Hematopoietic multipotent progenitor cell (in vitro differentiated cells): ENCODE measurements at regions not wholly inside any gene's neighbourhood (a gene's known extent, or its start where the extent isn't known, plus 50 kb on each side); places are given as distances from the start of the nearest gene placed in this dataset.
A peak's percentile ranks its signal among the peaks of the same experiment; 100 is the strongest.

Experiments used
- DNase-seq, 3 donors: peaks; one replicate each; pipeline ENCODE4 v3.0.0-alpha.2; 2011 to 2015; ENCODE audit warnings: low read depth in 2 of 3, low spot score in 2 of 3

DNA sequence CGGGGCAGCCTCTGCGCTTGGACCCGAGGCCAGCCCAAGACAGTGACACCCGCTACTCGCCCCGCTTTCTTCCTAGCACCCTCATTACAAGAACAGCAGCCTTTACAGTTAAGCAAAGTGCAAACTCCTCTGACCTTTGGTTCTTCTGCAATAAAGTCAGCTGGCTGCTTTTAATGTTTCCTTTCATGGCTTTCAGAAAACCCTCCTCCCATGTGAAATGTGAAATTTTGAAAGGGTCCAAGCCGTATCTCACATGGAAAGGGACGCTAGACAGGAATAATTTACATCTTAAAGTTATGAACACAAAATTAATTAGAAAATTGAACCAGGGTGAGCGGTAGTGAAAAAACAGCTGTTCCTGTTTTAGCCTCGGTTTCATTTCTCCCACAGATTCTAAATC is 520.1 kb upstream of the FRG1 start:
- DNase-seq, result no peak

DNA sequence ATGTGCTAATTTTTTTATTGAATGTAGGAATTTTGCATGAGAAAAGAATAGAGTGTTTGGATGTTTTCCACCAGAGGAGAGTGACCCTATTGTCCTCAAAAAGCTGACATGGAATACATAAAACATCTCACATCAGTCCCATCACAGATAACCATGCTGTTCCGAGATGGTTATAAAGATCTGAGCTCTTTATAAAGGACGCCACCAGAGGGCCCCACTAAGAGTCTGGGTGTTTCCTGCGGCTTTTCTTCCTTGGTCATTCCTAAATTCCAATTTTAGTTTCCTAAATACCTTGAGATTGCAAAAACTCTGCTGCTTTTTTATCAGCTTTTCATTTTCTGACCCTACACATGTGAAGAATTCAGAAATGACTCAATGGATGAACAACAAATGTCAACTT is 504.5 kb upstream of the FRG1 start:
- DNase-seq, result no peak

DNA sequence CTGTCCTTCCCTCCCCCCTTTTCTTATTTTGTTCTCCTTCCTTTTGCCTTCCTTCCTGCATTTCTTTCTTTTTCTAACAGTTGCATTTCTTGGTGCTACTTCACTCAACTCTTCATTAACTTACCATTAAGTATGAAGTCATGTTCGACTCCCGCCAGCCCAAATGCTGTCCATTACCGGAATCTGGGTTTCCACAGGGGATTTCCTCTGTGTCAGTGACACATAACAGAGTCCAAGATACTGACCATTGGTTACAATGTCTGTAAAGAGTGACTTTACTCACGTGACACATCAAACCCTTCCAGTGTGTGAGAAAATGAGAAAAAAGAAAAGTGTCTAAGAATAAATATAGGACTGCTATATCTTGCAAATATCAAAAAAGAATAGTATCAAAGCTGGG is 500.0 kb upstream of the FRG1 start:
- DNase-seq, result no peak

DNA sequence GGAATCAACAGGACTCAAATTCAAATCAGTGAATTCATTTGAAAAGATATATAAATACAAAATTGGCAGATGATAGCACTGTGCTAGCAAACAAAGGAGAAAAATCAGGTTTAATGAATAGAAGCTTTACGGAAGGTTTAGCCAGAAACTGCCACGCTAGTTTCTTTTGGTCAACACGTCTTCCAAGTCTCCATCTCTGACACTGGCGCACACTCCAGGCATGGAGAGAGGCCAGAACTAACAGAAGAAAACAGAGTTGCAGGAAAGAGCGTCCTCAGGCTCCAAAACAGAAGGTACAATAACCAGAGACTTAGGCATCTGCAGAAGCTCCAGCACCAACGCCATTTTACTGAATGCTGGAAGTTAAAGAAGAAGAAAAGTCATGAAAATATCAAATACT is 497.3 kb upstream of the FRG1 start:
- no peak for DNase-seq

DNA sequence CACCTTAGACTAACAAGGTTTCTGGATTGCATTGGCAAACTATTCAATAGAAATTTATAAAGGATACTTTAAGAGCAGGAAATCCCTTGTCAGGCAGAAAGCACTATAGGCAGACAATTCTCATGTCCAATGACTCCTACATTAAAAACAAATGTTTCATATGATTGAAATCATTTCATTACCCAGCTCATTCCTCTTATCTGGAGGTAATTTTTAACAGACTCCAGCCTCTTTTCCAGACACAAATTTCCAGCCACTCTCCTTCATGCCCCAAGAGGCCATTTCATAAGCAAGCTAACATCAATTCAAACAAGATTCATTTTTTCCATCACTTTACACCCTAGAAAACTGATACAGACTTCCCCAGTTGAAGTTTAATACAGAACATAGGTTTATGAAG is 495.1 kb upstream of the FRG1 start:
- DNase-seq, result no peak

DNA sequence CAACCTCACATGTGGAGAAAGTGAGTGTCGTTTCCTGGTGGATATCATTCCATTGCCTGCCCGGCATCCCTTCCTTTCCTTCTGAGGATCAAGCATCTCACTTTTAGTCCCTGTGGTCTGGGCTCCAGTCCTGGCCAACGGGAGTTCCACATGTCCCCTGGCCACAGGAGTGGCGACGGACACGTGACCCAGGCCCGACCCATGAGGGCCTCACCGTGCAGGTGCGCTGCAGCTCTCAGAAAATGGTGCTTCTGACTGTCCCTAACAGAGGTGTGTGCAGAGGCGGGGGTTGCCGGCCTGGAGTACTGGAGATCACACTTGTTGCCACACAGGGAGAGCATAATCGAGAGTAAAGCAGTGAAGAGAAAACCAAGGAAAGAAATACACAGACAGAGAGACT is 476.9 kb upstream of the FRG1 start:
- no peak for DNase-seq

DNA sequence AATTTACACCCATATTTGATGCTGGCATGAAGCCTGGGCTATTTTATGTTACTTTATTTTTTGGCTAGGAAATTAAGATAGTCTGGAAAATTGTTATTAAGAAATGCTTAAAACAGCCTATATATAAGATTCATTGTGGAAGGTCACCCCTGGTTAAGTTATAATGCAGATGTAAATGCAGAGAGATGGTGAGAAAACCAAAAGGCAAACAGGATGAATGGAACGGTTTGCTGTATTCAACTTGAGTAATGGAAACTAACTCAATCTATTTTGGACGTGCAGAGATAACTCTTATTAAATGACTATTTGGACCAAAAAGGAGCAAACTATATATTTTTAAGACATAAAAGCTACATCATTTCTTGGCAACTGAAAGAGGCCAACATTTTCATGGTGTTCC is 446.3 kb upstream of the FRG1 start:
- DNase-seq, result no peak

DNA sequence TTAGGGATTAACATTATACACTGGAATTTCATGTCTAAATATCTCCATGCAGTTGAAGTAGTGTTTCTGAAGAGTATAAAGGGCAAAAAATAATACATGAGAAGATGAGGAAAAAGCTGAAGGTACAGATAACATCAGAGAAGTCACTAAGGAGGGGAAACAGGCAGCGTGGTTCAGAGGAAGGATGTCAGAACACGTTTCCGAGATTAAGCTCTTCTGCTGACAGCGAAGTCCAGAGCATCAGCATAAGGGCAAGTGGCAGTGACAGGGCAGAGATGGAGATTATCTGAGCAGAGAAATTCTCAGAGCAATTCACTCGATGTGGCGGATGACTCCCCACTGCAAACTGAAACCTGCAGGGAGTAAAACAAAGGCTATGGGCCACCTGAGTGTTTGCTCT is 443.2 kb upstream of the FRG1 start:
- peak in 2 of 3 donors; percentile 21 to 67 for DNase-seq

DNA sequence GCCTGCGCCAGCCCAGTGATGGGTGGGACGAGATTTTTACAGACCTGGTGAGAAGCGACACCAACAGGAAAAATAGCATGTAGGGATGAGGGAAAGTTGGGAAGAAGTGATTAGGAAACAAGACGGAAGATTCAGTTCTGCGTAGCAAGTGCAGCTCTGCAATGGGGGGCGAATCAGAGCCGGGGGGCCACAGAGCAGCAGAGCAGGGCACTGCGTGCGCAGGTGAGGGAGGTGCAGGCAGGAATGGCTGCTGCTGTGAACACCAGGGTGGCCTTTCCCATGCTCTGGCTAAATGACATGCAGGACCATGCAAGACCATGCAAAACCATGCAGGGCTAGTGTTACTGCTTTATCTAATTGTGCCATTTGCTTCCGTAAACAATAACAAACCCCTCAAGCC is 442.7 kb upstream of the FRG1 start:
- no peak for DNase-seq

DNA sequence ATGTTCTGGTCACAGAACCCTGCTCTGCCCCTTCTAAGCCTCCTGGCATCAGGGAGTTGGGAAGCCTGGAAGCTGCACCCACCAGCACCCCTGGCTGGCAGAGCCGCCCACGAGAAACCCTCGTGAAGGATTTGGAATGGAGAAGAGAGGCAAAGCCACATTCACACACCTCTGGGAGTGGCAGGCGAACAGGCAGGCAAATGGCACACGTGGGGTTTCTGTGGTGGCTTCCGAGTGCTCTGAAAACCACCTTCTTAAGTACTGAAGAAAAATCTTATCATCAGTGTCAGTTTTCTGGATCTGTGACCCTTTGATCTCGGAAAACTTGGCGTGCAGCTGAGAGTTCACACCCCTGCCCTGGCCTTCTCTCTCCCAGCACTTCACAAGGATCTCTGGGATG is 442.2 kb upstream of the FRG1 start:
- DNase-seq, result no peak

DNA sequence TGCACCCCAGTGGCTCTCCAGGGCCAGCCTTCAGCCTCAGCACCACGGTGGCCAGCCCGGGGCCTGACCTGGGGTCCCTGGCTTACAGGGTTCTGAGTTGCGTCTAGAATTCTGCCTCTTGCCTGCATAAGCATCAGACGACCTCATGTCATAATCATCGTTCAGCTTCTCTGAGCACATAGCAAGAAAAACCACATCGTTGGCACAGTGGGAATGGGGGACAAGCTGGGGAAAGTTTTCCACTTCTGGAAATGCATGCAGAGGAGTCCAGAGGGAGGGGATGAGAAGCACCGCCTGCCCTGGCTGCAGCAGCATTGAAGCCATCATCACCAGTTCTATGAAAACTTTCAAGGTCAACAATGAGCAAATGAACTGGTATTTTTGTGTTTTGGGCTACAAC is 441.0 kb upstream of the FRG1 start:
- no peak for DNase-seq

DNA sequence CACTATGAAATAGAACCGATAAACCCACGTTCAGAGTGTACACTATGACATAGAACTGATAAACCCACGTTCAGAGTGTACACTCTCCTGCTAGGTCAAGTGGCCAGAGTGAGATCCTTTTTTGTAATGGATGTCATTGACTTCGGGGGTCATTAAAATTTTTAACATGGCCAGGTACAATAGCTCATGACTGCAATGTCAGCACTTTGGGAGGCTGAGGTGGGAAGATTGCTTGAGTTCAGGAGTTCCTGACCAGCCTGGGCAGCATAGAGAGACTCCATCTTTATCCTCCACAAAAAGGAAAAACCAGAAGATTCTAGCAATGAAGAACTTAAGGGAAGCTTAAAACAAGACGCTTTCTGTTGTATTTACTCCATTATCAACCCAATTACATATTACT is 439.7 kb upstream of the FRG1 start:
- no peak for DNase-seq

DNA sequence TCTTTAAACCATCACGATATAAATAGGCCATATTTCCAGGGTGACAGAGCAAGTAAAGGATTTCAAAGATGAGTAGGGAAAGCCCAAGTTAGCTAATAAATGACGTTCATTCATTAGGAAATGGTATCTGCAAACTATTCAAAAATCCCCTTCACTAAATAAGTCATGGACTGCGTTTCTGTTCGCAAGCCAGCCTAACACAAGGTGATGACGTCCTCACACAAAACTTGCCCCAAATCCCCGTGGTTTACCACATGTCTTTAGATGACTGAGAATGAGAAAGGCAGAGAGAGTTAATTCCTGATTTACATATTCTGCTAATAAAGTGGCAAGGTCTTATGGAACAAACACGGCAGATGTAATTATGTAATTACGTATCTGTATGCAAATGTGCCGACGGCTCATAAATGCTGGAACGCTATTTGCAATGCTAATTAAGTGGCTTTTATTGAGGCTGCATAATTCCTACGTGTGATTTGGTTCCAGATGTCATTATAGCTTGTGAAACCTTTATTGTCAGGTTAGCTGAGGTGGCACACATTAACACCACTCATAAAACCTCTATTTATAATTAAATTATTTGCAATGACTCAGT is 437.7 kb upstream of the FRG1 start:
- DNase-seq, result no peak

DNA sequence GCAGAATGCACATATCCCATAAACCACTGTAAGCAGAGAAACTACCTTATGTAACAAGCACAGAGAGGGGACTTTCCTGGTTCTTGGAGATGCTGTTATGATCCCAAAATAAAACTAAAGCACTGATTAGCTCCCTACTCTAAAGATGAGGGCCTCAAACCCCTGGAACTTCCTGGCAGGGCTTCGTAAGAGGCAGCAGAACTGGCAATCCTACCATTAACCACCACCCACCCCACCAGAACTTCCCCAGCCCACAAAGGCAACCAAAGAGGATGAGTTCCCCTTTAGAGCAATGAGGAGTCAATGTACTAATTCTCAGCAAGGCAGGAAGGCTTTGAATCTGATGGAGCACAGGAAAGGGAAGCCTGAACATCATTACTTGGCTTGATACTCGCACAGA is 436.5 kb upstream of the FRG1 start:
- peak in 2 of 3 donors; percentile 2 to 21 for DNase-seq

DNA sequence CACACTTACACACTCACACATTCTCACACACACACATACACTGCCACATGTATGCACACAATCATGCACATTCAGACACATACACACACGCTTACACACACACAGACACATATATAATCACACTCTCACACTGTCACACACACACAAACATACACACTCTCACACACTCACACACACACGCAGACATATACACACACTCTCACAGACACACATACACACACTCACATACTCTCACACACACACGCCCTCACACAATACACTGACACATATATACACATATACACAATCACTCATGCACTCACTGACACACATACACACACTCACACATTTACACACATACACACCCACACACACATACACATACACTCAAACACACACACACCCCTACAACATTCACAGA is 435.3 kb upstream of the FRG1 start:
- DNase-seq, result no peak

DNA sequence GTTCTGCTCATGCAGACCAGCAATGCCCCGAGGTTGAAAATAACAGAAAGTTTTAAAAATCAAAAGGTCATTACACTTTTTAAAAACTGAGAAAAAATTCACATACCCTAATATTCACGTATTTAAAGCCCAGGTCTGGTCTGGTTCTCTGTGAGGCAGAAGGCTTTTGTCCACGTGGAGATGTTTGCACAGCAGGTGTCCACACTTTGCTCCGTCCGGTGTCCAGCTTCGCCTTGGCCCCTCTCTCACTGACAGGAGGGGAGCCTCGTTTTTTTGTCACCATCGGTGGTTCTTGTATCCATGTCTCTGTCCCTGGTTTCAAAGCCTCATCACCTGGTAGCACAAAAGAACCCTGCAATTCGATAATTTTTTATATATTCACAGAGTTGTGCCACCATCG is 434.6 kb upstream of the FRG1 start:
- DNase-seq, result no peak

DNA sequence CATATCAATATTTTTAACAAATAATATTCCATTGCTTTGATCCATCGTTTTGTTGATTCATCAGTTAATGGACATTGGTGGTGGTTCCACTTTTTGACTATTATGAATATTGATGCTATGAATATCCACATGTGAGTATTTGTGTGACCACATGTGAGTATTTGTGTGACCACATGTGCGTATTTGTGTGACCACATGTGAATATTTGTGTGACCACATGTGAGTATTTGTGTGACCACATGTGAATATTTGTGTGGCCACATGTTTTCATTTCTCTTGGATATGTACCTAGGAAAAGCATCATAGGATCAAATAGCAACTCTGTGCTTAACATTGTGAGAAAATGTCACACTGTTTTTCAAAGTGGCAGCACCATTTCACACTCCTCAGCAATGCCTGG is 433.6 kb upstream of the FRG1 start:
- DNase-seq, result no peak

DNA sequence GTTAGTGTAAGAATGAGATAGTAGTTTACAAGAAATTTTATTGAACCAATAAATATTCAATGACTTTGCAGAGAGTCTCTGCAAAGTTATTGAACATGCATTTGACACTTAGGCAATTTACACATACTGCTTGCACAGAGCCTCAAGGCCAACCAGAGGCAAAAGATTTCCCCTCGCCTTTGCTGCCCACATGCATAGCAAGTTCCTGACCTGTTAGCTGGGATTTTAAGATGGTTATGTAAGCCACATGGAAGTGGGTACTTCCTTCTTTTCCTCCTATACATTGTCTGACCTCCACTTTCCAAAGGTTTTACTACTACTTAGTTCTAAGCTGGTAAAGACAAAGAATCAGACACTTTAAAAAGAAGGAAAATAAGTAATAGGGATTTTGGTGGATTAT is 430.1 kb upstream of the FRG1 start:
- no peak for DNase-seq

DNA sequence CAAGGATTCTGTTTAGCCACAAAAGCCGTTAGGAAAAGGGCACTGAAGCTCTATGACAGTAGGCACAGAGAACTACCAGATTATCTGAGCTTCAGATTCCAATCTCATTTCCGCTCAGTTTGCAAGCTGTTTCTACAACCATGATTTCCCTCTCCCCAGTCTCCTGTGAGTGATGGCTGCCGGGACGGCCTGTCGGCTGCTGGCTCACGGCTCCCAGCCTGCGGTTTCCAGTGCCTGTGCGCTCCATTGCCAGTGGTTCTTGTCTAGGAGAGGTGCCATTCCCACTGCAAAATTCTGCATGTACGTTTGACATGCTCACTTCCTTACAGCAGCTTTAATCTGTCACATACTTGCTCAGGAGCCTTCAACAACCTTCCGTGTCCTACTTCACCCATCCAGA is 429.1 kb upstream of the FRG1 start:
- no peak for DNase-seq

DNA sequence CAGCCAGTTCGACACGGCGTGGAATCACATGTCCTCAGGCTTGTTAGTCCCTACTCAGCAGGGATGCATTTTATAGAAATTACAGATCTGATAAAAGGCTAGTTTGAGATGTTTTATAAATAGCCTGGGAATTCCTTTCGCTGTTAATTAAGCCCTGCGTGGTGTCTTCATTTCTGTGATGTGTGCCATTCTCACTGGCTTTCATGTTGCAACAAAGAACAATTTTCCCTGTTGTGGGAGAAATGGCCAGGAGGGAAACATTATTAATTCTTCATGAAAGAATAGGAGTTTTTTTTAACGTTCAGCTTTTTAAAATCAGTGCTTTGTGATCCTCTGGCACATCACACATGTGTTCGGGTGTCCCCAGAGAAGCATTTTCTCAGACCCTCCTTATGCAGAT is 427.3 kb upstream of the FRG1 start:
- no peak for DNase-seq

DNA sequence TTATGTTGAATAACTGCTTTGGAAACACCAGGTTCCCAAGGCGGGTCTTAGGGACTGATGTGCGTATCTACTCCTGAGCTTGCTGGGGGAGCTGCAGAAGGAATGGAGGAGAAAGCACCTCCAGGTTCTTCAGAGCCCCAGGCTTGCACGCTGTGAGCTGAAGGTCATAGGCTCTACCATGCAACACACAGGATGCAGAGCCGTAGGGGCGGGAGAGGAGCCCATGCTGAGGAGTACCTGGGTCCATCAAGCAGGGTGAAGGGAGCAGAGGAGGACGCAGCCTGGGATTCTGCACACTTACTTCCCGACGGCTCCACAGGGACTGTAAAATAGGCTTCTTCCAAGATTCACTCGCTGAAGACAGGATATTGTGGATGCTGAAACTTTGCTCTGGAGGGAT is 426.5 kb upstream of the FRG1 start:
- no peak for DNase-seq

DNA sequence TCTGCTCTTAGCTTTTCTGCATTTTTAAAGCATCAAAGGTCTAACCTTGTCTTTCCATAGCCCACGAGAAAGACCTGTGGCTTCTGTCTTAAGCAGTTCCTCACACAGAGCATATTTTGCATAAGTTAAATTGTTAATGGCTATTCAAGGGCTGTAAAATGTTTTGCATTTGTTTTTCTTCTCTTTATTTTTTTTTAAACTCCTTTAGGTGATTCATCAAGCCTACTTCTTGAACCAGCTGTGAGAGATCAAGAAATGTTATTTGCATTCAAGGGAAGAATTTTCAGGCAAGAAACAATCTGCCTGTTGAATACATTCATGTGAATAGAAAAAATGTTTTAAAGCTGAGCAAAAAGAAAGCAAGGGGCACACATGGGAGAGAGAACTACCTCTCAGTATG is 423.8 kb upstream of the FRG1 start:
- no peak for DNase-seq

DNA sequence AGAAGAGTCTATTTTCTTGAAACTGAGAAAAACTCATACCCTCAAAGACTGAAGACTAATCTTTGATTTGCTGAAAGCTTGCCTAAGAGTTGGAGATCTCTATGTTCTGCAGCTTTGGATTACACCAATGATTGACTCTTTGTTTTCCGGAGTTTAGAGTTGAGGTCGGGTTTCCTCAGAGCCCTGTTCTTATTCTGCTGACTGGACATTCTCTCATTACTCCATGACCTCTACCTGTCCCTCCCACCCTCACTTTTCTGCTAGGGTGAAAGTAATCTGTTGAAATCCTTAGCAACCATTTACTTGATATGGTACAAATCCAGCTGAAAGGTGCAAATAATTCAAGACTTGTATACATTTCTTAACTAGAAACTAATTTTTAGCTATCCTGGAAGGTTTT is 421.5 kb upstream of the FRG1 start:
- no peak for DNase-seq

DNA sequence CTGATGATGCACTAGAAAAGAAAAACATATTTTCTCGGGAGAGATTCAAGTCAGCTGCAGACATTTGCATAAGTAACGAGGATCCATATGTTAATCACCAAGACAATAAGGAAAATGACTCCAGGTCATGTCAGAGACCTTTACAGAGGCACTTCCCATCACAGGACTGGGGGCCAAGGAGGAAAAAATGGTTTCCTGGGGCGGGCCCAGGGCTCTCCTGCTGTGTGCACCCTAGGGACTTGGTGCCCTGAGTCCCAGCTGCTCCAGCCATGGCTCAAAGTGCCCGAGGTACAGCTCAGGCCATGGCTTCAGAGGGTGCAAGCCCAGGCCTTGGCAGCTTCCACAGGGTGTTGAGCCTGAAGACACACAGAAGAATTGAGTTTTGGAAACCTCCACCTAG is 415.4 kb upstream of the FRG1 start:
- DNase-seq, result no peak
